Glutamatergic neuron (in vitro differentiated cells): ENCODE measurements at regions not wholly inside any gene's neighbourhood (a gene's known extent, or its start where the extent isn't known, plus 50 kb on each side); places are given as distances from the start of the nearest gene placed in this dataset.
"Not testable (repeated sequence)": the region's sequence is repeated elsewhere in the genome, so short reads cannot be mapped to it uniquely, and the experiment has no call there.

Source experiments
- DNase-seq: peaks from one replicate; pipeline ENCODE4 v3.0.0; 2022
- H3K27ac Mint-ChIP-seq: one replicate; pipeline ENCODE4 v1.8.0; 2020; ENCODE audit warnings: mild to moderate bottlenecking, mixed read lengths, inconsistent platforms; ENCODE audit not compliant: unreplicated experiment
- H3K27me3 Mint-ChIP-seq: one replicate; pipeline ENCODE4 v1.8.0; 2020; ENCODE audit warnings: mild to moderate bottlenecking, moderate library complexity, mixed read lengths, inconsistent platforms; ENCODE audit not compliant: unreplicated experiment
- H3K36me3 Mint-ChIP-seq: one replicate; pipeline ENCODE4 v1.8.0; 2020; ENCODE audit warnings: mild to moderate bottlenecking, mixed read lengths, inconsistent platforms; ENCODE audit not compliant: unreplicated experiment
- H3K4me1 Mint-ChIP-seq: one replicate; pipeline ENCODE4 v1.8.0; 2020; ENCODE audit warnings: mild to moderate bottlenecking, low read depth, mixed read lengths, inconsistent platforms; ENCODE audit not compliant: unreplicated experiment
- H3K4me3 Mint-ChIP-seq: one replicate; pipeline ENCODE4 v1.8.0; 2020; ENCODE audit warnings: mild to moderate bottlenecking, mixed read lengths, inconsistent platforms; ENCODE audit not compliant: unreplicated experiment
- H3K9me3 Mint-ChIP-seq: one replicate; pipeline ENCODE4 v1.8.0; 2020; ENCODE audit warnings: mild to moderate bottlenecking, moderate library complexity, mixed read lengths, inconsistent platforms; ENCODE audit not compliant: unreplicated experiment
- CTCF ChIP-seq: fragments of 200-600 bp; sonication (generic); IDR thresholded peaks from one replicate; pipeline ENCODE4 v1.5.0; 2021; ENCODE audit not compliant: partially characterized antibody, unreplicated experiment

GRCh38 chr3:36182024-36182423 lies 198.3 kb upstream of the STAC start:
- no peak for TF ChIP-seq CTCF
- Mint-ChIP-seq H3K4me1 (no peaks in the 10 kb centered on the region), H3K4me3 (no peak overlapping the region)

GRCh38 chr3:36187197-36187596 lies 193.1 kb upstream of the STAC start:
- H3K27ac Mint-ChIP-seq, H3K9me3 Mint-ChIP-seq, H3K4me1 Mint-ChIP-seq: not testable (repeated sequence)

More at GRCh38 chr3:36182024-36182423, 198.3 kb upstream of the STAC start:
- H3K9me3 Mint-ChIP-seq: no peaks in the 10 kb centered on the region
- no peak for DNase-seq
- H3K27me3 Mint-ChIP-seq: no peaks in the 10 kb centered on the region
- H3K27ac Mint-ChIP-seq: no peak overlapping the region
- H3K36me3 Mint-ChIP-seq: no peaks in the 10 kb centered on the region

GRCh38 chr3:36192901-36193300 lies 187.4 kb upstream of the STAC start:
- Mint-ChIP-seq H3K4me3 (no peak overlapping the region), H3K9me3 (no peaks in the 10 kb centered on the region), H3K27ac (no peak overlapping the region), H3K4me1 (no peaks in the 10 kb centered on the region), H3K36me3 (no peaks in the 10 kb centered on the region), H3K27me3 (no peaks in the 10 kb centered on the region)
- DNase-seq: no peak
- no peak for TF ChIP-seq CTCF

More at GRCh38 chr3:36187197-36187596, 193.1 kb upstream of the STAC start:
- DNase-seq, H3K4me3 Mint-ChIP-seq, H3K27me3 Mint-ChIP-seq, H3K36me3 Mint-ChIP-seq: not testable (repeated sequence)

- H3K36me3 Mint-ChIP-seq: no peaks in the 10 kb centered on the region
- no peak overlapping the region for H3K27ac Mint-ChIP-seq
- no peak overlapping the region for H3K4me3 Mint-ChIP-seq
Observed at GRCh38 chr3:36193448-36193847, 186.9 kb upstream of the STAC start.

GRCh38 chr3:36196058-36196457 lies 184.2 kb upstream of the STAC start:
- H3K4me3 Mint-ChIP-seq: no peak overlapping the region
- H3K36me3 Mint-ChIP-seq: no peaks in the 10 kb centered on the region
- no peak for TF ChIP-seq CTCF
- no peak overlapping the region for H3K27ac Mint-ChIP-seq
- H3K4me1 Mint-ChIP-seq: no peaks in the 10 kb centered on the region
- no peaks in the 10 kb centered on the region for H3K27me3 Mint-ChIP-seq
- H3K9me3 Mint-ChIP-seq: no peaks in the 10 kb centered on the region
- no peak for DNase-seq

More at GRCh38 chr3:36193448-36193847, 186.9 kb upstream of the STAC start:
- no peak for DNase-seq
- Mint-ChIP-seq H3K27me3 (no peaks in the 10 kb centered on the region), H3K4me1 (no peaks in the 10 kb centered on the region), H3K9me3 (no peaks in the 10 kb centered on the region)
- TF ChIP-seq CTCF: no peak

- Mint-ChIP-seq H3K4me1 (peaks cover 4% of the 10 kb centered on the region), H3K36me3 (no peaks in the 10 kb centered on the region), H3K27ac (no peak overlapping the region), H3K4me3 (no peak overlapping the region), H3K27me3 (no peaks in the 10 kb centered on the region), H3K9me3 (no peaks in the 10 kb centered on the region)
- no peak for TF ChIP-seq CTCF
- no peak for DNase-seq
Observed at GRCh38 chr3:36197151-36197550, 183.2 kb upstream of the STAC start.
